CD4-positive, alpha-beta T cell (primary cell): ENCODE measurements at regions not wholly inside any gene's neighbourhood (a gene's known extent, or its start where the extent isn't known, plus 50 kb on each side); places are given as distances from the start of the nearest gene placed in this dataset.

Experiments
- ATAC-seq: fragments of 200-7000 bp; cut with Tn5 transposase; one replicate; pipeline ENCODE4 v1.10.0; 2022; ENCODE audit warnings: mild to moderate bottlenecking; ENCODE audit not compliant: poor library complexity
- CTCF ChIA-PET: fragments of 350-600 bp; sonication (Branson Sonifier 250); formaldehyde crosslinking; loops from one replicate; lab custom pipeline; 2021; ENCODE audit warnings: antibody characterized with exemption, inconsistent platforms; lab: Charles Lee
- POLR2A ChIA-PET: fragments of 350-600 bp; sonication (Branson Sonifier 250); formaldehyde crosslinking; loops from one replicate; lab custom pipeline; 2021; ENCODE audit warnings: antibody characterized with exemption, inconsistent platforms; lab: Charles Lee
- DNase-seq, 14 experiments: peaks; one replicate each; pipeline ENCODE4 v3.0.0-alpha.2; 2013 to 2020; ENCODE audit warnings: mixed read lengths in 2 of 14
- H3K27ac ChIP-seq, 2 donors: one replicate each; pipeline versions ENCODE4 v1.5.1 to v1.7.0; 2013; ENCODE audit warnings: low read length in 2 of 2, low read depth in 1 of 2, mild to moderate bottlenecking in 1 of 2
- H3K27me3 ChIP-seq, 2 experiments: 1 replicate in 1 of 2; 2 replicates in 1 of 2; pipeline versions ENCODE4 v1.6.1 to v1.7.0; 2013; ENCODE audit warnings: low read length in 2 of 2, control low read depth in 1 of 2, mild to moderate bottlenecking in 1 of 2, moderate library complexity in 1 of 2; ENCODE audit not compliant: insufficient read depth in 2 of 2, control insufficient read depth in 1 of 2
- H3K36me3 ChIP-seq: one replicate; pipeline ENCODE4 v1.6.1; 2013; ENCODE audit warnings: low read length, control low read depth; ENCODE audit not compliant: insufficient read depth
- H3K4me1 ChIP-seq: one replicate; pipeline ENCODE4 v1.6.1; 2013; ENCODE audit warnings: low read length, control low read depth; ENCODE audit not compliant: insufficient read depth
- H3K4me3 ChIP-seq: one replicate; pipeline ENCODE4 v1.5.1; 2013; ENCODE audit warnings: mild to moderate bottlenecking, low read length, moderate library complexity
- H3K9me3 ChIP-seq, 2 experiments: 1 replicate in 1 of 2; 2 replicates in 1 of 2; pipeline versions ENCODE4 v1.6.1 to v1.7.0; 2013; ENCODE audit warnings: low read length in 2 of 2, mild to moderate bottlenecking in 2 of 2, control low read depth in 1 of 2, moderate library complexity in 1 of 2; ENCODE audit not compliant: control insufficient read depth in 1 of 2, insufficient read depth in 1 of 2
- H3K27ac Mint-ChIP-seq: one replicate; pipeline ENCODE4 v1.8.0; 2020; ENCODE audit warnings: mixed read lengths
- H3K27me3 Mint-ChIP-seq: one replicate; pipeline ENCODE4 v1.8.0; 2021; ENCODE audit warnings: mixed read lengths
- H3K36me3 Mint-ChIP-seq: one replicate; pipeline ENCODE4 v1.8.0; 2021; ENCODE audit warnings: low read depth, mixed read lengths
- H3K4me1 Mint-ChIP-seq: one replicate; pipeline ENCODE4 v1.8.0; 2021; ENCODE audit warnings: low read depth, mixed read lengths
- H3K4me3 Mint-ChIP-seq: one replicate; pipeline ENCODE4 v1.8.0; 2020; ENCODE audit warnings: mild to moderate bottlenecking, mixed read lengths
- H3K9me3 Mint-ChIP-seq: one replicate; pipeline ENCODE4 v1.8.0; 2020; ENCODE audit warnings: mixed read lengths
- intact Hi-C, 2 experiments: fragments of 100-400 bp; cut with DNase I in 1 of 2; cut with micrococcal nuclease in 1 of 2; formaldehyde crosslinking; loops; one replicate each; pipeline versions ENCODE4 v1.15.1 to v1.9.0; 2023 to 2025; cut with DNase I, micrococcal nuclease
- TF ChIP-seq, protein P1 (sequence below): fragments of 200-600 bp; IDR thresholded peaks from one replicate; pipeline ENCODE4 v1.8.0; 2022; ENCODE audit warnings: antibody characterized with exemption, mild to moderate bottlenecking

- no peak for ATAC-seq
- DNase-seq: no peak
- ChIA-PET POLR2A (no interaction called here), CTCF (no interaction called here)
- TF ChIP-seq, protein P1, sequence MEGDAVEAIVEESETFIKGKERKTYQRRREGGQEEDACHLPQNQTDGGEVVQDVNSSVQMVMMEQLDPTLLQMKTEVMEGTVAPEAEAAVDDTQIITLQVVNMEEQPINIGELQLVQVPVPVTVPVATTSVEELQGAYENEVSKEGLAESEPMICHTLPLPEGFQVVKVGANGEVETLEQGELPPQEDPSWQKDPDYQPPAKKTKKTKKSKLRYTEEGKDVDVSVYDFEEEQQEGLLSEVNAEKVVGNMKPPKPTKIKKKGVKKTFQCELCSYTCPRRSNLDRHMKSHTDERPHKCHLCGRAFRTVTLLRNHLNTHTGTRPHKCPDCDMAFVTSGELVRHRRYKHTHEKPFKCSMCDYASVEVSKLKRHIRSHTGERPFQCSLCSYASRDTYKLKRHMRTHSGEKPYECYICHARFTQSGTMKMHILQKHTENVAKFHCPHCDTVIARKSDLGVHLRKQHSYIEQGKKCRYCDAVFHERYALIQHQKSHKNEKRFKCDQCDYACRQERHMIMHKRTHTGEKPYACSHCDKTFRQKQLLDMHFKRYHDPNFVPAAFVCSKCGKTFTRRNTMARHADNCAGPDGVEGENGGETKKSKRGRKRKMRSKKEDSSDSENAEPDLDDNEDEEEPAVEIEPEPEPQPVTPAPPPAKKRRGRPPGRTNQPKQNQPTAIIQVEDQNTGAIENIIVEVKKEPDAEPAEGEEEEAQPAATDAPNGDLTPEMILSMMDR: no peak
- H3K9me3 ChIP-seq: peaks cover 0 to 7% of the 10 kb centered on the region in 2 experiments
- no peaks in the 10 kb centered on the region for H3K4me1 ChIP-seq
- no peak overlapping the region for H3K4me3 ChIP-seq
- no peaks in the 10 kb centered on the region for H3K36me3 Mint-ChIP-seq
- H3K27ac Mint-ChIP-seq: no peak overlapping the region
- no peaks in the 10 kb centered on the region for H3K4me1 Mint-ChIP-seq
- no peaks in the 10 kb centered on the region for H3K27me3 Mint-ChIP-seq
- no peaks in the 10 kb centered on the region for H3K36me3 ChIP-seq
- intact Hi-C loops: no loop called here
- no peak overlapping the region for H3K27ac ChIP-seq
- peaks cover 13% of the 10 kb centered on the region for H3K9me3 Mint-ChIP-seq
- H3K4me3 Mint-ChIP-seq: no peak overlapping the region
- no peaks in the 10 kb centered on the region for H3K27me3 ChIP-seq
Measured at GRCh38 chr18:71846716-71847115, 697.4 kb downstream of the CBLN2 start.

DNA sequence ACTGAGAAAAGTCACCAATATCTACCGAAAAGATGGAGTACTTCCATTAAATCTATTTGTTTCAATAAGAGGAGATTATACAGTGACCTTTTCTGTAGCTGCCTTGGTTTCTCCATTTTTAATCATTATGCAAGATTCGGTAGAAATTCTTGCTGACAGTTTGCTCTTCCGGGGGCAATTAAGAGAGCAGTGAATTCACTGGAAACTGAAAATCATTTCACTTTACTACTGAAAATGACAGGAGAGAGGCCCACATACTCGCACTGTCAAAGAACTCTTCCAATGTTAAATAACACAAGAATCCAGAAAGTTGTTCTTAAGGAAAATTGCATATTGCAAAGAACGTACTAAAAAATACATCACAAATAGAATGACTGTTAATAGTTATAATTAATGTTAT is 699.3 kb downstream of the CBLN2 start:
- DNase-seq (no peak), ATAC-seq (no peak)
- no peaks in the 10 kb centered on the region for H3K36me3 ChIP-seq
- H3K9me3 ChIP-seq: peaks cover 0 to 7% of the 10 kb centered on the region in 2 experiments
- Mint-ChIP-seq H3K9me3 (peaks cover 2% of the 10 kb centered on the region), H3K4me1 (no peaks in the 10 kb centered on the region), H3K27ac (no peak overlapping the region), H3K4me3 (no peak overlapping the region), H3K36me3 (no peaks in the 10 kb centered on the region), H3K27me3 (no peaks in the 10 kb centered on the region)
- H3K27ac ChIP-seq: no peak overlapping the region
- POLR2A ChIA-PET: no interaction called here
- intact Hi-C loops: no loop called here
- H3K27me3 ChIP-seq: no peaks in the 10 kb centered on the region
- TF ChIP-seq, protein P1: no peak
- H3K4me1 ChIP-seq: no peaks in the 10 kb centered on the region
- CTCF ChIA-PET: no interaction called here
- no peak overlapping the region for H3K4me3 ChIP-seq

GRCh38 chr18:71842666-71843065 is 701.5 kb downstream of the CBLN2 start:
- ChIA-PET POLR2A (interaction anchor here (0.6 kb wide), 1 partner anchor 31 kb away, joined by 3 read pairs; no protein-coding TSS in a partner anchor), CTCF (no interaction called here)
- DNase-seq (no peak), ATAC-seq (no peak)
- no peaks in the 10 kb centered on the region for H3K27me3 Mint-ChIP-seq
- intact Hi-C loops: no loop called here
- H3K4me1 Mint-ChIP-seq: no peaks in the 10 kb centered on the region
- no peak overlapping the region for H3K27ac Mint-ChIP-seq
- no peaks in the 10 kb centered on the region for H3K36me3 ChIP-seq
- no peaks in the 10 kb centered on the region for H3K9me3 ChIP-seq
- no peaks in the 10 kb centered on the region for H3K36me3 Mint-ChIP-seq
- no peaks in the 10 kb centered on the region for H3K4me1 ChIP-seq
- TF ChIP-seq, protein P1: no peak
- no peak overlapping the region for H3K4me3 ChIP-seq
- no peak overlapping the region for H3K4me3 Mint-ChIP-seq
- peaks cover 2% of the 10 kb centered on the region for H3K9me3 Mint-ChIP-seq
- no peak overlapping the region for H3K27ac ChIP-seq
- no peaks in the 10 kb centered on the region for H3K27me3 ChIP-seq
